Upper lobe of right lung (tissue), 1 donor: ENCODE measurements at regions not wholly inside any gene's neighbourhood (a gene's known extent, or its start where the extent isn't known, plus 50 kb on each side); places are given as distances from the start of the nearest gene placed in this dataset.

ENCODE experiments used
- ATAC-seq: fragments of 200-7000 bp; cut with Tn5 transposase; one replicate; pipeline ENCODE4 v1.9.1; 2020; ENCODE audit warnings: mild to moderate bottlenecking, moderate library complexity
- DNase-seq: peaks from one replicate; pipeline ENCODE4 v3.0.0-alpha.2; 2020
- H3K27ac ChIP-seq: fragments of 200-600 bp; one replicate; pipeline ENCODE4 v1.8.0; 2022
- H3K27me3 ChIP-seq: fragments of 200-600 bp; one replicate; pipeline ENCODE4 v1.8.0; 2022; ENCODE audit warnings: mild to moderate bottlenecking
- H3K36me3 ChIP-seq: fragments of 200-600 bp; one replicate; pipeline ENCODE4 v1.8.0; 2022
- H3K4me1 ChIP-seq: fragments of 200-600 bp; one replicate; pipeline ENCODE4 v1.8.0; 2022
- H3K4me3 ChIP-seq: fragments of 200-600 bp; one replicate; pipeline ENCODE4 v1.8.0; 2022; ENCODE audit warnings: mild to moderate bottlenecking
- H3K9me3 ChIP-seq: fragments of 200-600 bp; one replicate; pipeline ENCODE4 v1.8.0; 2022
- intact Hi-C: fragments of 100-400 bp; cut with DNase I; formaldehyde crosslinking; loops from one replicate; pipeline ENCODE4 v1.11.0; 2022
- TF ChIP-seq, protein P1 (sequence below): fragments of 200-600 bp; IDR thresholded peaks from one replicate; pipeline ENCODE4 v1.8.0; 2022; ENCODE audit warnings: antibody characterized with exemption
- donor health status: DM: no; HTN: yes; CAD: no; lungs with severe emphysema.

DNA sequence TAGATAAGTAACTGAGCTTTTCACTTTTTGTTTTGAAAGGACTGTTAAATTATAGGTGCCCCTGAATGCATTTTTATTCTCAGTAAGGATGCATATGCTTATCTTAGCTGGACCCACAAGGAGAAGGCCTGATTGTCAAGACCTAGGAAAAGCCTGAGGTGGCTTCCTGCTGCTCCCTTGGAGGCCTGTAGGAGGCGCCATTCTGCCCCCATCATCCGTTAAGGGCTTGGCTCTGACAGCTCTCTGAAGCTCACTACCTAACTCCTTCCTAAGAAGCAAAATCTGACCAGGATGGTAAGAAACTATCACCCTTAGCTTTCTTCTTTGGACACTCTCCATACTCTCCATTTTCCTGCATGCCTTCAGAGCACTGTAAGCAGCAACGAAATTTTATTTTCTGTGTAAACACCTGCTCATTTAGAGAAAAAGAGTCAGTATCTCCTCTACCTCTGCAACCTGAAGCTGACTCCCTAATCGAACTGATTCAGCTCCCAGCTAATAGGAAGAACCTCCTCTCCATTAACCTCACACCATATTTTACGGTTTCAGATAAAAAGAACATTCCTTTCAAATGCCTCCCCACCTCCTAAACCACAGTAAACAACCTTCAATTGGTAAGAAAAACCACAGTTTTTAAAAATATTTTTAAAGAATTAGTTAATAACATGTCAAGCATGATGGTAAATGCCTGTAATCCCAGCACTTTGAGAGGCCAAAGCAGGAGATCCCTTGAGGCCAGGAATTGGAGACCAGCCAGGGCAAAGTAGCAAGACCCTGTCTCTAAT lies 73.4 kb upstream of the EDNRA start:
- intact Hi-C loops: no loop called here
- Histone ChIP-seq H3K4me3 (no peak overlapping the region), H3K9me3 (no peaks in the 10 kb centered on the region), H3K4me1 (no peaks in the 10 kb centered on the region), H3K27ac (no peak overlapping the region), H3K36me3 (no peaks in the 10 kb centered on the region), H3K27me3 (no peaks in the 10 kb centered on the region)
- DNase-seq (no peak), ATAC-seq (no peak)
- TF ChIP-seq, protein P1, sequence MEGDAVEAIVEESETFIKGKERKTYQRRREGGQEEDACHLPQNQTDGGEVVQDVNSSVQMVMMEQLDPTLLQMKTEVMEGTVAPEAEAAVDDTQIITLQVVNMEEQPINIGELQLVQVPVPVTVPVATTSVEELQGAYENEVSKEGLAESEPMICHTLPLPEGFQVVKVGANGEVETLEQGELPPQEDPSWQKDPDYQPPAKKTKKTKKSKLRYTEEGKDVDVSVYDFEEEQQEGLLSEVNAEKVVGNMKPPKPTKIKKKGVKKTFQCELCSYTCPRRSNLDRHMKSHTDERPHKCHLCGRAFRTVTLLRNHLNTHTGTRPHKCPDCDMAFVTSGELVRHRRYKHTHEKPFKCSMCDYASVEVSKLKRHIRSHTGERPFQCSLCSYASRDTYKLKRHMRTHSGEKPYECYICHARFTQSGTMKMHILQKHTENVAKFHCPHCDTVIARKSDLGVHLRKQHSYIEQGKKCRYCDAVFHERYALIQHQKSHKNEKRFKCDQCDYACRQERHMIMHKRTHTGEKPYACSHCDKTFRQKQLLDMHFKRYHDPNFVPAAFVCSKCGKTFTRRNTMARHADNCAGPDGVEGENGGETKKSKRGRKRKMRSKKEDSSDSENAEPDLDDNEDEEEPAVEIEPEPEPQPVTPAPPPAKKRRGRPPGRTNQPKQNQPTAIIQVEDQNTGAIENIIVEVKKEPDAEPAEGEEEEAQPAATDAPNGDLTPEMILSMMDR: peak; percentile 20

DNA sequence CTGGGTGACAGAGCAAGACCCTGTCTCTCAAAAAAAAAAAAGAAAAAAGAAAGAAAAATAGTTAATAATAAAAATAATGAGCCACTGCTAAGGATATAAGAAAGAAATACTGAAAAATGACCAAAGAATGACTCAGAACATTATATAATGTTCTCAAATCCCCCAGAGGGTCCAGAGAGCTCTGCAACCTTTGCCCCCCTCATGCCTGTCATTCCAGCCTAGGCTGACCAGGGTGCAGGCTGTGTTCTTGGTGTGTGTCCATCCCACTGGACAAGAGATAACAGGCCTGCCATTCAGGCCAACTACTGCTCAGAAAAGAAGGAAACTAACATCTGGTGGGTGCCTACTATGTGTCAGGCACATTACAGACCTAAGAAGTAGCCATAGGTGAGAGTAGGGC lies 72.7 kb upstream of the EDNRA start:
- intact Hi-C loops: no loop called here
- ATAC-seq (no peak), DNase-seq (no peak)
- no peaks in the 10 kb centered on the region for H3K36me3 ChIP-seq
- H3K27me3 ChIP-seq: no peaks in the 10 kb centered on the region
- no peaks in the 10 kb centered on the region for H3K9me3 ChIP-seq
- H3K27ac ChIP-seq: no peak overlapping the region
- H3K4me3 ChIP-seq: no peak overlapping the region
- H3K4me1 ChIP-seq: no peaks in the 10 kb centered on the region
- TF ChIP-seq, protein P1: no peak

DNA sequence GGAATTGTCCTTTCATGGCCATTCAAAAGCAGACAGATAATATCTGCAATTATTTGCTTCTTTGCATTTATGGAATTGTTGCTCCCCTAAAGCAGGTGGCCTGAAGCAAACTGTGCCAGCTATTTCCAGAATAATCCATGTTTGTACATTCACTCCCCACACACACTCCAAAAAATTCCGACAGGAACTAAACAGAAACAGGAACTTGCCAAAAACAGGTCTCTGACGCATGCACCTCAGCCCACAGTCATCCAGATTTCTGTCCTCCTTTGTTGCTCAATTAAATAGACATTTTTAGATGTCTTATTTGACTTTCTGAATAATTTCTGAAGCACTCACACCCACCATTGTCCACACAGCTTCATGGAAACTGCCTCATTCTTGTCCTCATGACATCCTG lies 71.5 kb upstream of the EDNRA start:
- DNase-seq (no peak), ATAC-seq (no peak)
- Histone ChIP-seq H3K27ac (no peak overlapping the region), H3K9me3 (no peaks in the 10 kb centered on the region), H3K4me3 (no peak overlapping the region), H3K27me3 (no peaks in the 10 kb centered on the region), H3K36me3 (no peaks in the 10 kb centered on the region), H3K4me1 (no peaks in the 10 kb centered on the region)
- intact Hi-C loops: no loop called here
- TF ChIP-seq, protein P1: no peak

DNA sequence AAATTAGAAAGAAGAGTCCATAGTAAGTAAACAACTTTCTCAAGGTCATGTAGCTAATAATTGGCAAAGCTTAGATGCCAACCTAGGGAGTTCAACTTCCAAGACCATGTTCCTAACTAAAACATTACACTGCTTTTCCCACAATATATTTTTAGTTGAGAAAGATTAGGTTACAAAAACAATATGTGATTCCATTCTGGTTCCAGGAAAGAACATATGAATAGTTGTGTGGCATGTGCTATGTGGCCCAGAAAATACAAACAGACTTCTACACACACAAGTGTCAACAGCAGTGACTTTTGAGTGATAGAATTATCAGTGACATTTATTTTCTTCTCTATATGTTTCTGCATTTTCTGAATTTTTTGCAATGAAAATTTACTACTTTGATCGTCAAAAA lies 62.7 kb upstream of the EDNRA start:
- TF ChIP-seq, protein P1: no peak
- Histone ChIP-seq H3K27me3 (no peaks in the 10 kb centered on the region), H3K4me3 (no peak overlapping the region), H3K36me3 (no peaks in the 10 kb centered on the region), H3K9me3 (no peaks in the 10 kb centered on the region), H3K4me1 (no peaks in the 10 kb centered on the region), H3K27ac (no peak overlapping the region)
- intact Hi-C loops: no loop called here
- ATAC-seq (no peak), DNase-seq (no peak)

DNA sequence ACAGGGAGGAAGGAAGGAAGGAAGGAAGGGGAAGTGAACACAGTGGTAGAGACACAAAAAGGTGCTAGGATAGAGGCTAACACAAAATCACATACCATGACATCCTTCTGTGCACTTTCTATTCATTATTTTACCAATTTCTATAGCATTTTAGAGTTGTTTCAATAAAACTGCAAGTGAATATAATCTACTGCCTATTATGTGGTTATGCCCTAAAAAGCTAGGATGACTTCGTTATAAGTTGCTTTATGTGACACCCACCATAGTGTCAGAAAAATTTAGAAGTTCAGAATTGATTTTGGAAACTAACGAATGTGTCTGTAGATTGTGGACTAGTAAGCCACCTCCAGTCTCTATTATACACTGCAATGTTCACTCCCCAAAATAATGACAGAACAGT lies 59.4 kb upstream of the EDNRA start:
- no peaks in the 10 kb centered on the region for H3K9me3 ChIP-seq
- TF ChIP-seq, protein P1: no peak
- H3K4me3 ChIP-seq: no peak overlapping the region
- H3K27me3 ChIP-seq: no peaks in the 10 kb centered on the region
- intact Hi-C loops: no loop called here
- no peak for ATAC-seq
- H3K4me1 ChIP-seq: no peaks in the 10 kb centered on the region
- H3K27ac ChIP-seq: no peak overlapping the region
- no peak for DNase-seq
- H3K36me3 ChIP-seq: no peaks in the 10 kb centered on the region

DNA sequence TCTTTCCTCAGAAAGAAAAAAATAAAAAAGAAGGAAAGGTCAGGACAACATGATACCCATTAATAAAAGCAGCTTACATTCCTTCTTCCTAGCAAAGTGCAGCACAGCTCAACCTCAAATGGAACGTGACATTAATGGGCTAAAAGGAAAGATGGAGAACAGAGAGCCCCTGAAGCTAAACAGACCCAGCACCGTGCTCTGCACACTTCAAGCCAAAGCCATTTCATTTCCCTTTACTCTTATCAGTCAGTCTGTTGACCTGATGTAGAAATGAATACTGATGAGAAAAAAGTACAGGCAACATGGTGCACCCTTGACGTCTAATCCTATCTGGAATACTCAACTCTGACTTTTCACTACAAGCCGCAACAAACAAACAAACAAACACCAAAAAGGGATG lies 57.7 kb upstream of the EDNRA start:
- intact Hi-C loops: no loop called here
- no peak for ATAC-seq
- Histone ChIP-seq H3K4me1 (no peaks in the 10 kb centered on the region), H3K27me3 (no peaks in the 10 kb centered on the region), H3K36me3 (no peaks in the 10 kb centered on the region), H3K4me3 (no peak overlapping the region), H3K27ac (no peak overlapping the region), H3K9me3 (no peaks in the 10 kb centered on the region)
- DNase-seq: no peak
- TF ChIP-seq, protein P1: no peak
